ENCODE measurements at regions not wholly inside any gene's neighbourhood (a gene's known extent, or its start where the extent isn't known, plus 50 kb on each side); places are given as distances from the start of the nearest gene placed in this dataset.
A peak's percentile ranks its signal among the peaks of the same experiment; 100 is the strongest.

DNA sequence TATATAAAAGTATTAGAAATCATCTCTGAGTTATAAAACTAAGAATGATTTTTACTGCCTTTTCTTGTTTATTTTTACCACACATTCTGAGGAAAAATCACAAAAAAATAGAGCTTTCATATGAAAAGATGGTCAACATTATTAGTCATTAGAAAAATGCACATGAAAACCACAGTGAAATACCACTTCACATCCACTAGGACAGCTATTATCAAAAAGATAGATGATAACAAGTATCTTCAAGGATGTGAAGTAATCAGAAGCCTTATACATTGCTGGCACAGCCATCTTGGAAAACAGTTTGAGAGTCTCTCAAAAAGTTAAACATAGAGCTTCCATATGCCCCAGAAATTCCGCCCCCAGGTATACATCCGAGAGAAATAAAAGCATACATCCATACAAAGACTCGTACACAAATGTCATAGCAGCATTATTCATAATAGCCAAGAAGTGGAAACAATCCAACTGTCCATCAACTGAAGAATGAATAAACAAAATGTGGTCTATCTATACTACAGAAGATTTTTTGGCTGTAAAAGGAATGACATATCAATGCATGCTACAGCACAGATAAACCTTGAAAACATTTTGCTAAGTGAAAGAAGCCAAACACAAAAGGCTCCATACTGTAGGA lies 523.9 kb downstream of the FUT8 start:
- DNase-seq (ENCODE audit: low spot score) = no peak

DNA sequence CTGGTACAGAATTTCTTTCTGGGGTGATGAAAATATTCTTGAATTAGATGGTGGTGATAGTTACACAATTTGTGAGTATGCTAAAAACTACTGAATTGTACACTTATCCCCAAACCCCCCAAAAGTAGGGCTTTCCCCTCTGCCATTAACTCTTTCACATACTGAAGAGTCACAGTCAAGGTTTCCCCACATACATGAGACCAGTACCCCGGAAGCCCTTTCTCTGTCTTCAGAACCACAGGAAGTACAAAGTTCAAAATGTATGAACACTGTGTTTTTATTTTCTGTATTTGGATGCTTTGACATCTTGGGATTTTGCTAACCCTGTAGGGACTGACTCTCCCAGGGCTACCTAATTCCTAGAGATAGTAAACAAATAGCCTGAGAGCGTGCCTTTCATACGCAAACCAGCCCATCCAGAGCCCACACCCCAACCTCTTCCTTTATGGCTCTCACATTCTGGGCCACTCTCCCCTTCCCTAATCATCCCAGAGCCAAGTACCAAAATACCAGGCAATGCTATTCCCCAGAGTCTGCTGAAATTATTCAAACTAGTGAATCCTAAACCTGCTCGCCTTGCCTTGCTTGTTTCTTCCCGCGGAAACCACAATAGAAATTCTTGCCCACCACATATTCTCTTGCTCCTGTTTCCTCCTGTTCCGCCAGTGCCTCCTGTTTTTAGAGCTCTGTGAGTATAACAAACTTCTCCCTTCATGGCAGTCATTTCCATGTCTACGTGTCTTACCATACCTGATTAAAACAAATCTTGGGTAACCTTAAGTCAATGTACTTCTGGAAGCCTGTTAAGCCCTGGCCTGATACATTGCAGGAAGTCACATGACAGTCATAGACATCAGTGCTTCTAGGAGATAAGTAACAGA lies 524.8 kb downstream of the FUT8 start:
- DNase-seq (ENCODE audit: low spot score) = no peak

DNA sequence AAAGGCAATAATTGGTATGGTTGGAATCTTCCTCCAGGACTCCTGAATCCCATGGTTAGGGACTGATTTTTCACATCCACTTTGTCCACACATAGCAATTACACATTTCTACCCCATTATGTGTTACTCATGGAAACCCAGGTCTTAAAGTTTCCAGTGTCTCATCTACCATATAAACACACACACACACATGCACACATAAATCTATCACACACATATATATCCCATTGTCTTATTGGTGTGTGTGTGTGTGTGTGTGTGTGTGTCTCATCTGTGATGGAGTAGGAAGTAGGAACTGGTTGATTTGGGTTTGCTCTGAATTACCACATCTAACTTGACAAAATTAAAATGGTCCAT lies 525.4 kb downstream of the FUT8 start:
- no peak for DNase-seq (ENCODE audit: low spot score)

DNA sequence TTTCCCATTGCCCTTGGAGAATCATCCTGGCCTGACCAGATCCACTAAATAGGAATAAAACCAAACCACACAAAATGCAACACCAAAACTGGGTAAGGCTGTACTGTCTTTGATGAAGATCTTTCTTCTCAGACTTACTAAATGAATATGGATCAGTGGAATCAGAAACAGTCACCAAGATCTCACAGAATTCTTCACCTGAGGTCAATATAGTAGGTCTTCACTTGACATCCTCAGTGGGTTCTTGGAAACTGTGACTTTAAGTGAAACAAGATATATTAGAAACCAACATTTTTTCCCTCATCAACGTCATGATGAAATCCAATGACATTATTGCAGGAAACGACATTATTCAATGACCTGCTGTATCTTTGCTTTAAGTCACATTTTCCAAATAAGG lies 526.2 kb downstream of the FUT8 start:
- DNase-seq (ENCODE audit: low spot score) = no peak

DNA sequence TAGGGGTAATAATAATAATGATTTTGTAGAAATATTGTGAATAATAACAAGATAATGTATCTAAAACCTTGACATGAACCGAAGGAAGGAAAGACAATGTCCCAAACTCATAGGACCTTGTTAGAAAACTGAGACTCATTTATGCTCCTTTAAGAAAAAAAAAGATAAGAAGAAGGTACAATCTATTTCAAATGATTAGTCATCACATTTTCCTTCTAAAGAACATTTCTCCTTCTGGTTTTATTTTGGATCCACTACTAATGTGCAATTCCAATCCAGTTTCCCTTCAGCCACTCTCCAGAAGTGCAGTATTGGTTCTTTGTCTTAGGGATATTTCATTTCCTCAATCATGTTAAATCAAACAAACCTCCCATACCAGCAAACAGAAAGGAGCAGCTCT lies 526.7 kb downstream of the FUT8 start:
- no peak for DNase-seq (ENCODE audit: low spot score)

DNA sequence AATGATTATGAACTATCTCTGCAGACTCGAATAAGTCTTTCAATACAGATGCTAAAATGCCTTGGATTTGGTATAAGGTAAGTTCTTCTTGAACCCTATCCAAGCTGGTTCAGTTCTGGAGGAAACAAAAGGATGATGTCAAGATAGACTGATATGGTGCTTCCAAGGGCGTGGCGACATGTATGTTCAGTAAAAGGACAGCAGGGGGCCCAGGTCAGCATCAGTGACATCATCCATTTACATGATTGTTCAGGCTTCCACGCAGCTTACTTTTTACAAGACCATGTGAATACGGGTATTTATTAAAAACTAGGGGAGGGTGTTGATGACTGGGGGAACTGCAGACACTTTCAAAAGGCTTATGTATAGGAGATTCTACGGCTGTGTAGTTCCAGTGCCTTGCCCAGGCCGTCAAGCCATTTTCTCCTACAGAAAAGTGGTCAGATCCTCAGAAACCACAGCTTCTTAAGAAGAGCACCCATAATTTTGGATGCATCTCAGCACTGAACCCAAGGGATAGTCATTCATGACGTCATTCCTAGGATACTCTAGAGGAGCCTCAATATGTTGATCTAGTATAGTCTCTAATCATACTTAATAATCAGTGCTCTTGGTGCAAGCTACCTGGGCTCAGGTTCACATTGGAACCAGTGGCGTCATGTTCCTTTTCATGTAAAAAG lies 527.7 kb downstream of the FUT8 start:
- peak; percentile 40 for DNase-seq (ENCODE audit: low spot score)

DNA sequence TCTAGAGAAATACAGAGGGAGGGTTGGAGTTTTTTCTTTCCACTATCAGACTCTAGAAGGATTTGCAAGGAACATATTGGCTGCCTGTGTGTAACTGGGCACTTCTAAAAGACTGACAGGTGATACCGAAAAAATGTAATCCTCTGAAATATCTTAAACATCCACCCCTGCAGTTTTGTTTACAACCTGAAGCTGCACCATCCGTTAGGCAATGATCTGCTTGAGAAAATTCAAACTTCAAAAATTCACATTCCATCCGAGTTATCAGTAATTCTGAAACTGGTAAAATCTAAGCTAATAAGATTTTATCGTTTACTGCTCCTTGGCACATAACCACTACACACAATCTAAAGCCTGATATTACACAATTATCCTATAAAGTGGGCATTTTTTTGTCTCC lies 528.6 kb downstream of the FUT8 start:
- DNase-seq (ENCODE audit: low spot score) = no peak

DNA sequence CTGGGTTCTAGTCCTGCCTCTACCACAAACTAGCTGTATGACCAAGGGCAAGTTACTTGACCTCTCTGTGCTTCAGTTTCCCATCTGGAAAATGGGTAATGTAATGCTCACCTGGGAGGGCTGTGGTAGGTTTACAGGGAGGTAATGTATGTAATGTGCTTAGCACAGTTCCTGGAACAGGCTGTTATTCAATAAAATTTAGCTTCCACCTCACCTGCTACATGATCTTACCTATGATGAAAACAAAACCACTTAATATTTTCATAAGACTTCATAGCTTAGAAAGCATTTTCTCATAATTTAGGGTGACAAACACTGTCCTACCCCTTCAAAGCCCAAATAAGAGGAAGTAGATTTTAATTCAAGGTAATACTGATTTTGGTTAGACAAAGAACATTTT lies 530.6 kb downstream of the FUT8 start:
- DNase-seq (ENCODE audit: low spot score) = no peak

DNA sequence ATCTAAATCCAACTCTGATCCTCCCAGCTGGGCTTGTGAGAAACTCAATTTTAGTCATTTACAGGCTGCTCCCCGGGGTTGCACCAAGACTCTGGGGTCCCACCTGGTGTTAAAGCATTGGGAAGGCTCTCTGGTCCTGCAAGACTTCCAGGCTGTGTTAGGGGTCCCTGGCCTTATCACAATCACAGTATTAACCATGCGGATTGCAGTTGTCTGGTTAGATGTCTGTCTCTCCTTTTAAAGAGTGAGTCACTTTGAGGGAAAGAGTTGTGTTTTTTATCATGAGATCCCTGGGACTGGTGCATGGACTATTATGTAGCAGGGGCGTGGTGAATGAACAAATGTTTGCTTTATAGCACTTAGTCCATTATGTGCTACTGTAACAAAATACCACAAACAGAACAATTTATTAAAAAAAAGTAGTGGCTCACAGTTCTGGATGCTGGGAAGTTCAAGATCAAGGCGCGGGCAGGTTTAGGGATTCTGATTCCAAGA lies 531.4 kb downstream of the FUT8 start:
- no peak for DNase-seq (ENCODE audit: low spot score)

DNA sequence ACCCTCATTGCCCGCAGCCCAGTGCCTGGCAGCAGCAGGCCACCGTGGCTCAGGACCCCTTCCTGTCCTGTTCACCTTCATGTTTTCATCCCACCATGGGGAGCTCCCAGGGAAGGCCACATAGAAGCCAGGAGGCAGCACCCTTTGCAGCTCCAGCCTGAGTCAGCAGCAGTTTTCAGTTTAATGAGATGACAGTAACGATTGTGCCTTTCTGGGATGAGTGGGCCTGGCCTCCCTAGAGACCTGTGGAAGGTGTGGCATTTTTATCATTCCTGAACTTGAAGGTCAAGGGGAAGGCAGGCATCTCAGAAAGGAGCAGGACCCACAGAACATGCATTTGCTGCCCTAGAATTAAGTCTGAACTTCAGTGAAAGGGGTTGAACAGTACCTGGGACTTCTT lies 532.8 kb downstream of the FUT8 start:
- no peak for DNase-seq (ENCODE audit: low spot score)

DNA sequence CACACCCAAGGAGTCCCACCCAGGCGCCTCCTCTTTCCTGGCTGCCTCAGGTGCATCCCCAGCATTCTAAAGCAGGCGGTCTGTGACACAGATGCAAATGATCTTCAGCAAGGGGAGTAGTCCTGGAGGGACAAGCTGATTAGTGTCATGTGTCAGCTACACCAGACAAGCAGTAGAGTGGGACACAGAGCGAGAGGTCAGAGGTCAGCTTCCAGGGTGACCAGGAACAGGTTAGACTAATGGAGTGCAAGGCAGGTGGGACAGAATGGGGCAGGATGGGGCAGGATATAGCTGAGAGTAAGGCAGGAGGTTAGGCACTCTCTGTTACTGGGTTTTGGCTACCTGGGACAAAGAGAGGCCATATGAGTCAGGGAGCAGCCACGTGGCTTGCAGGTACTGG lies 534.0 kb downstream of the FUT8 start:
- DNase-seq (ENCODE audit: low spot score) = no peak

DNA sequence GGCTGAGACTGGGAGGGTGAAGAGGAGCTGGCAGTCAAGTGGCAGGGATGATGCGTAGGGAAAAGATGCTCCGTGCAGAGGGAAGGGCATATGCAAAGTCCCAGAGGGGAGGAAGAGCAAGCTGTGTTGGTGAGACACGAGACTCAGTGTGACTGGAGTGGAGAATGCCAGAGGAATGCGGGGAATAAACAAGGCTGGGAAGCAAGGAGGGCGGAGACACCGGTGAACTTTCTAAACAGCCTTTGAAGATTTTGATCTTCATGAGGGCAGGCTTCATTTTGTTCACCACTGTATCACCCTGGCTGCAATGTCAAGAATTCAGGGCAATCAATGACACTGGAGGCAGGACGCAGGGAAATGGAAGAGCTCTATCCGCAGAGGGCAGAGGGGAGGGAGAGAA lies 535.8 kb downstream of the FUT8 start:
- no peak for DNase-seq (ENCODE audit: low spot score)

DNA sequence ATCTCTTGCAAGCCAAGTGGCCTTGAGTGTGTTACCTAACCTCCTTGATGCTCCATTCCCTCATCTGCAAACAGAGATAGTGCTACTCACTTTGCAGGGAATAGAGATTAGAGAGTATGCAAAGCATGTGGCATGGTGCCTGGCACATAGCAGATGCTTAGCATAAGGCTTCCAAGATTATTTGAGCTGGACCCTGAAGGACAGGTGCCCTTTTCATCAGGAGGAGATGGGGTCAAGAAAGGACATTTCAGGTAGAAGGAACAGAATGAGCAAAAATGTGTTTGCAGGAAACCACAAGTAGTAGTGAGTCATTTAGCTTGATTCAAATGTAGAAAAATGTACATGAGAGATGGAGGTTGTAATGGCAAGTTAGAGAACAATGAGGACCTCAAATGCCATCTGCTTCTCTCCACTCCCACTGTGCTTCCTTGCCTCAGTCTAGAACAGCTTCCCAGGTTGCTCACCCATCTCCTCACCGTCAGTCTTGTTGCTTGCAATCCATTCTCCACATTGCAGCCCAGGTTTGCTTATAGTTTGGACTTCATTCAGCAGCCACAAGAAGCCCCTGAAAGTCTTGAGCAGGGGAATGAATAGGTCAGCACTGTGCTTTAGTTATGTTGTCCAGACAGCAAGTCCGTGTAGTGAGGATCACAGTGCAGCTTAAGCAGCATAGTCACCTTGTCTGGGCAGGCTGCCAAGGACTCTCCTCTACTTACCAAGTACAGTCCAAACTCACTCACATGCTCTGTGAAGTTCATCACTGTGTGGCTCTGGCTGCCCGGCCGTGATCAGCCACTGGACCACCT lies 536.3 kb upstream of the CCDC196 start:
- peak; percentile 25 for DNase-seq (ENCODE audit: low spot score)

DNA sequence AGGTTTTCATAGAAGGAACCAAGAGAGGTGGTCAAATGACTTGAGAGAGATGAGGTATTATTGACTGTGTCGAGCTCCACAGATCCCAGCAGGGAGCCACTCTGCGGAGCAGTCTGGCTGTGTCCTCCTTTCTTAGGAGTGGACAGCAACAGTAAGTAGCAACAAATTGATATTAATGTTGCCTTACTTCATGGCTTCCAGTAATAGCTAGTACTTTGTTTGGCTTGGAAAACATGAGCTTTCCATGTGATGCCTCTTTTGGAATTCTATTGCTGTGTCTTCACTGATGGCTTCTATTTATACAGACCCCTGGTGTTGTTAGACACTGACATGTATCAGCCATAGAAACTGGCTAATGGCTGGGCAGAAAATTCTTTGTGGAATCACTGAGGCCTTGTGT lies 531.2 kb upstream of the CCDC196 start:
- DNase-seq (ENCODE audit: low spot score) = no peak

DNA sequence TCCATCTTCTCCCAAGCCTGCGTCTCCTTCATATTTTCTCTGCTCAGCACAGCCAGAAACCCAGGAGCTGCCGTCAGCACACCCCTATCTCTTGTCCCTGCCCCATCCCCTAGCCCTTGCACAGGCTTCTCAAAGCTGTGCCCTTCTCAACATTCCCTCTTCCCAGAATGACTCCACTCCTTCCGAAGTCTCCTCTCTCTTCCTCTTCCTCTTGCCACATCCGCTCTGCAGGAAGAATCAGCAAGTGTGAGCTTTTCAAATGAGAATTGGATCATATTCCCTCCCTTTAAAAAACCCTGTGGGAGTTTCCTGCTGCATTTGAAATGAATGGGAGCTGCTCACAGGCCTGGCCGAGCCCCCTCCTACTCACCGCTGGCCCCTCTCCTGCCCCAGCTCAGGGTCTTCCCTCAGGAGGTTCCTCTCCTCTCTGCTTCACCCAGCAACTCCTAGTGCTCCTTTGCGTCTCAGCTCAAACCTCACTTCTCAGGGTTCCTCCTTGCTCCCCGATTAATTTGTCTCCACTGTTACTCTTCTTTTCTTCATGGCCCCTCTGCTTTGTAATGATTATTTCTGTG lies 528.5 kb upstream of the CCDC196 start:
- no peak for DNase-seq (ENCODE audit: low spot score)

DNA sequence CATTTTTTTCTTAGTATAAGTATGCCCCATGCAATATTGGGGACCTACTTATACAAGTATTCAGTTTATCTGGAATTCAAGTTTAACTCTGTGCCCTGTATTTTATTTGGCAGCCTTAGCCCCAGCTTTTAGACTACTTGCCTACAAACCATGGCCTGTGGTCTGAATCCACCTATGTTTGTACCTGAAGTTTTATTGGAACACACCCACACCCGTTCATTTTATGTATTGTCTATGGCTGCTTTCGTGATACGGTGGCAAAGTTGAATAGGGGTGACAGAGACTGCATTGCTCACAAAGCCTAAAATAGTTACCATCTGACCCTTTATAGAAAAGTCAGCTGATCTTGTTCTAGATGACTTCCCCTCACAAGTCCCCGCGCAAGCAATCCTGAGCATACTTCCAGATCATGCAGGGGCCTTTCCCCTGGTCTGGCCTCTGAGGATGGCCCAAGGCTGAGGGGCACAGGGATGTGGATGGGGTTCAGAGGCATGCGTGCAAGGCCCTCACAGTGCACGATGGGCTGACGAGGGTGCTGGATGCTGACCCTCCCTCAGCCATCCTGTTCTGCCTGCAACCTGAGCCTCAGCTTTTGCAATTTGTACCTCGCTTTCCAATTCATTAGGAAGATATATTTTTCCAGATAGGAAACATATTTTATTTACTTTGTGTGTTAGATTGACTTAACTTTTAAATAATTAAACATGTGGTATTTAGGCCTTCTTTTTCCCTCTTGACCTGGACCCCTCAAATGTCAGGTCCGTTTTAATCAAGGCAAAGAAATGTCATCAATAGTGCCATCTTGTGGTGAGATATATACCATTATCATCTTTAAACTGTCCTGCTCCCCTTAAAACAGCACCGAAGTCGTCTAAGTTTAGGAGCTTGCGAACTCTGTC lies 527.3 kb upstream of the CCDC196 start:
- DNase-seq (ENCODE audit: low spot score) = peak; percentile 48

DNA sequence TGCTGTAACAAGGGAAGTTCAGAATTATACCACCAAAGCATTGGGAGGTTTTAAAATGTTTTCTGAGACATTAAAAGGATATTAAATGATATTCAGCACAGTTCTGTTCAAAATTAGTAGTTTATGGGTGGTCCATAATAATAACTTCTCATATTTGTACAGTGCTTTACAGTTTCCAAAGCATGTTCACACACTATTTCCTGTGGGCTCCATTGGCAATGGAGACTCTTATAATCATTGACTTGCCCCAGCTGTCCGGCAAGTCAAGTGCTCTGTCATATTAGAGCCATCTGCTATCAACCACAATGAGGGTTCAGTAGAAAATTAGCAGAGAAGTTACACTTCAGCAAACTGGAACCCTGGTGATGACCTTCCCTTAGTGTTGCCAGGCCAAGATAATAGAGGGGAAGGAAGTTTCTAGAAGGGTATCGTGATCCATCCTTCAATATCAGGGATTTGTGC lies 526.6 kb upstream of the CCDC196 start:
- DNase-seq (ENCODE audit: low spot score) = no peak

DNA sequence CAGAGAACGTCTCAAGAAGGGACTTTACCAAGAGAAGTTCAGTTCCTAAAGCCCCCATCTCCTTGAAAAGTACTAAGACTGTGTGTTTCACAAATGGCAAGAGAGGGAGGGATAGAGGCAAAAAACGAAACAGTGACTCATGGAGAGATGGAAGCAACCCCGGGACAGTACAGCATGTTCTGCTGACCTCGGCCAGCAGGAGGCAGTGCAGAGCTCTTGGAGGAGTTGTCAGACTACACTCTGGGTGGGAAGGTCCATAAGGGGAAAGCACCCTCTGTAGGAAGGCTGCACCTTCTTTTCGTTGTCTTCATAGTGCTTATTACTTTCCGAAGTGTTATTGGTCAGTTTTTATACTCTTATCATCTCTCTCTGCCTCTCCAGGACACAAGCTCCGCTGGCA lies 525.2 kb upstream of the CCDC196 start:
- DNase-seq (ENCODE audit: low spot score) = peak; percentile 19

DNA sequence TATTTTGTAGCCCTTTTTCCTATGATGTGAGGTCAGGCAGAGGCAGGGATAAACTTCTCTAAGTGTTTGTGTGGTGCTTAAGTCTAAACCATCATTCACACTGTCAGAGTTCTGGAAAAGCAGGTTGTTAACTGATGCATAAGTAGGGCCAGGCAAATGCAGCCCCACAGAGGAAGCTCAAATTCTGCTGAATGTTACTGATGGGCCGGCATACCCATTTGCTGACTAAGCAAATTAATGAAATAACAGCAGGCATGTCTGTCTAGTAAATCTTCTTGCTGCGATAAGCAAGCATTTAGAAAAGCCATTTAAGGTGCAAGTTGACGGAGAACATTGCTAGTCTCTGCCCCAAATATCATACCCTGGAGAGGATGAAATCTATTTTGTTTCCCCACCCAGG lies 523.2 kb upstream of the CCDC196 start:
- DNase-seq (ENCODE audit: low spot score) = no peak

DNA sequence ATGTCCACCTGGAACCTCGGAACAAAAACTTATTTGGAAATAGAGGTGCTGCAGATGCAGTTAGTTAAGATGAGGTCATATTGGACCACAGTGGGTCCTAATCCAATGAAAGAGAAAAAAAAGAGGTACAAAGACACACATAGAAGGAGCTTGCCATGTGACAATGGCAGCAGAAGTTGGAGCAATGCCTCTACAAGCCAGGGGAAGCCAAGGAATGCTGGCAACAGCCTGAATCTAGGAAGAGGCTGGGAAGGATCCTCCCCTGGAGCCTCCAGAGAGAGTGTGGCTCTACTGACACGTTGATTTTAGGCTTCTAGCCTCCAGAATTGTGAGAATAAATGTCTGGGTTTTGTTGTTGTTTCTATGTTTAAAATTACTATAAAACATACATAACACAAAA lies 521.8 kb upstream of the CCDC196 start:
- no peak for DNase-seq (ENCODE audit: low spot score)

DNA sequence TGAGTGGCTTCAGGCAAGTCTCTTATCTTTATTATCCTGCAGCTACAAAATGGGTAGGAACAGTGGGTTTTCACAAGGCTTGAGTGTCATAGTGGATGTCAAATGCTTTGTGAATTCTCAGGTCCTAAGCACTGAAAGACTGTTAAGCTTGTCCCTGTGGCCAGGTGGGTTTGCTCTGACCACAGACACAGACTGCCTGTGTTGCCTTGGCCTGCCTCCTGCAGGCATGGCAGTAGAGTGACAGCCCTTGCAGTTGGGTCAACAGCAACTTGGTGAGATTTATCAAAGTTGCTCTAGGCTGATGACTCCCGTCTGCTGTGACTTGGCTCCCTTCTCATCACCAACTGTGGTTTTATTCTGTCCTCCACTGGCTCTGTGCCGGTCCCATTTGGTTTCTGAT lies 520.0 kb upstream of the CCDC196 start:
- no peak for DNase-seq (ENCODE audit: low spot score)

Data from RKO (cell line).